MCF 10A (cell line): ENCODE measurements at regions not wholly inside any gene's neighbourhood (a gene's known extent, or its start where the extent isn't known, plus 50 kb on each side); places are given as distances from the start of the nearest gene placed in this dataset.
A peak's percentile ranks its signal among the peaks of the same experiment; 100 is the strongest.

Source experiments
- BruUV-seq: library from RNA; stranded (reverse); fragments of 400-500 nt; replicated peaks from 2 replicates; lab custom pipeline; 2021; lab: Mats Ljungman, UMichigan
- CTCF ChIA-PET: fragments of 300-600 bp; sonication (Branson Sonifier 250); formaldehyde crosslinking; extraction: SDS; loops from one replicate; lab custom pipeline; 2021; ENCODE audit warnings: antibody characterized with exemption, inconsistent platforms; lab: Yijun Ruan, JAX
- POLR2A ChIA-PET: fragments of 300-600, 350-650 bp; sonication (Branson Sonifier 250); formaldehyde crosslinking; extraction: SDS; loops from one replicate; lab custom pipeline; 2020; ENCODE audit warnings: antibody characterized with exemption, inconsistent platforms; lab: Yijun Ruan, JAX
- DNase-seq: peaks from one replicate; pipeline ENCODE4 v3.0.0-alpha.2; 2018; ENCODE audit not compliant: unreplicated experiment
- H3K27ac Mint-ChIP-seq: one replicate; pipeline ENCODE4 v1.8.0; 2022; ENCODE audit warnings: mild to moderate bottlenecking, low read depth, mixed read lengths; ENCODE audit not compliant: unreplicated experiment
- H3K27me3 Mint-ChIP-seq: one replicate; pipeline ENCODE4 v1.8.0; 2022; ENCODE audit warnings: mixed read lengths; ENCODE audit not compliant: insufficient read depth, unreplicated experiment
- H3K36me3 Mint-ChIP-seq: one replicate; pipeline ENCODE4 v1.8.0; 2022; ENCODE audit warnings: mild to moderate bottlenecking, moderate library complexity, mixed read lengths; ENCODE audit not compliant: insufficient read depth, unreplicated experiment
- H3K4me1 Mint-ChIP-seq: one replicate; pipeline ENCODE4 v1.8.0; 2022; ENCODE audit warnings: mixed read lengths; ENCODE audit not compliant: insufficient read depth, unreplicated experiment
- H3K4me3 Mint-ChIP-seq: one replicate; pipeline ENCODE4 v1.8.0; 2022; ENCODE audit warnings: mild to moderate bottlenecking, moderate library complexity, mixed read lengths; ENCODE audit not compliant: unreplicated experiment
- H3K9me3 Mint-ChIP-seq: one replicate; pipeline ENCODE4 v1.8.0; 2022; ENCODE audit warnings: mixed read lengths; ENCODE audit not compliant: unreplicated experiment
- intact Hi-C: fragments of 100-400 bp; cut with micrococcal nuclease; formaldehyde crosslinking; loops from 2 replicates; pipeline ENCODE4 v1.14.1; 2022
- TF ChIP-seq, protein P1 (sequence below): fragments of 200-600 bp; IDR thresholded peaks from one replicate; pipeline ENCODE4 v1.8.0; 2022; ENCODE audit warnings: antibody characterized with exemption, mild to moderate bottlenecking; ENCODE audit not compliant: unreplicated experiment

DNA sequence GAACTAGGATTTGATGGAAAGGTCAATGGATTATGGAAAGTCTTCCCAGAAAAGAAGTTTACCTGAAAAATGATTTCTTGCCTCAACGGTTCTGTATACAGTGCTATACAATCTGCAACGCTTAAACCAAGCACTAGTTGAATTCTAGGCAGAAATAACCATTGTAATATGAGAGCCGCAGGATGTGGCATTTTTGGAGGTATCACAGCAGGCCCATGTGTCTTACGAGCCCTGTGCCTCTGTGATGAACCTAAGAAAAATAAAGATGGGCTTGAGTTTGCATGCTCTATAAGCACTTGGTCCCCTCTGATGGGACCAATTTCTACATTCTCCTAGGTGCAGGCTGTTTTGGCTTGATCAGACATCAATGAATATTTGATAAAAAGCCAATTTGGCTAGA, 78.7 kb upstream of the RFC3 start:
- intact Hi-C loops: no loop called here

DNA sequence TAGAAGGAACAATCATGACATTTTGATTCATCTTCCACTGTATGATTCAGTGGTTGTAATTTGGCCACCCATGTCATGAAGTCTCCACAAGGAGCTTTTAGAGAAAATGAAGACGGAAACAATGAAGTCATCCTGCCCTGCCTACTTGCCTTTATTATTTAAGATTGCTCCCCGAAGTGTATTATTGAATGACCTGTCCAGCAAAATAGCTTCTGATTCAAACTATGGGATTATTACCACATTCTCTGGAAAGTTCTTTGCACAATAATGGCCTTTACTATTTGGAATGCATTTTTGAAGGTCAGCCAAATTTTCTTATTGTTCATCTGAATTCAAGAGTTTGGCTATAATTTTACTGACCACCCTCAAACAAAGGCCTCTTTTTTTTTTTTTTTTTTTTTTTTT, 77.8 kb upstream of the RFC3 start:
- TF ChIP-seq, protein P1, sequence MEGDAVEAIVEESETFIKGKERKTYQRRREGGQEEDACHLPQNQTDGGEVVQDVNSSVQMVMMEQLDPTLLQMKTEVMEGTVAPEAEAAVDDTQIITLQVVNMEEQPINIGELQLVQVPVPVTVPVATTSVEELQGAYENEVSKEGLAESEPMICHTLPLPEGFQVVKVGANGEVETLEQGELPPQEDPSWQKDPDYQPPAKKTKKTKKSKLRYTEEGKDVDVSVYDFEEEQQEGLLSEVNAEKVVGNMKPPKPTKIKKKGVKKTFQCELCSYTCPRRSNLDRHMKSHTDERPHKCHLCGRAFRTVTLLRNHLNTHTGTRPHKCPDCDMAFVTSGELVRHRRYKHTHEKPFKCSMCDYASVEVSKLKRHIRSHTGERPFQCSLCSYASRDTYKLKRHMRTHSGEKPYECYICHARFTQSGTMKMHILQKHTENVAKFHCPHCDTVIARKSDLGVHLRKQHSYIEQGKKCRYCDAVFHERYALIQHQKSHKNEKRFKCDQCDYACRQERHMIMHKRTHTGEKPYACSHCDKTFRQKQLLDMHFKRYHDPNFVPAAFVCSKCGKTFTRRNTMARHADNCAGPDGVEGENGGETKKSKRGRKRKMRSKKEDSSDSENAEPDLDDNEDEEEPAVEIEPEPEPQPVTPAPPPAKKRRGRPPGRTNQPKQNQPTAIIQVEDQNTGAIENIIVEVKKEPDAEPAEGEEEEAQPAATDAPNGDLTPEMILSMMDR: no peak
- Mint-ChIP-seq H3K4me1 (peaks cover 17% of the 10 kb centered on the region), H3K27me3 (no peaks in the 10 kb centered on the region), H3K27ac (no peak overlapping the region), H3K9me3 (no peaks in the 10 kb centered on the region), H3K36me3 (no peaks in the 10 kb centered on the region), H3K4me3 (no peak overlapping the region)
- CTCF ChIA-PET: interaction anchor here (1.0 kb wide), 2 partner anchors 16 to 17 kb away, joined by 3 to 4 read pairs; no protein-coding TSS in a partner anchor
- POLR2A ChIA-PET: interaction anchor here (0.6 kb wide), 1 partner anchor 665 kb away, joined by 3 read pairs; no protein-coding TSS in a partner anchor
- intact Hi-C loops: no loop called here
- BruUV-seq: no TSS peak
- DNase-seq: peak; percentile 31

More for the DNA sequence above, 78.7 kb upstream of the RFC3 start:
- no peak overlapping the region for H3K4me3 Mint-ChIP-seq
- H3K9me3 Mint-ChIP-seq: no peaks in the 10 kb centered on the region
- ChIA-PET CTCF (interaction anchor here (1.0 kb wide), 1 partner anchor 15 kb away, joined by 4 read pairs; no protein-coding TSS in a partner anchor), POLR2A (no interaction called here)
- H3K4me1 Mint-ChIP-seq: peaks cover 9% of the 10 kb centered on the region
- BruUV-seq: no TSS peak
- H3K27ac Mint-ChIP-seq: no peak overlapping the region
- H3K36me3 Mint-ChIP-seq: no peaks in the 10 kb centered on the region
- no peaks in the 10 kb centered on the region for H3K27me3 Mint-ChIP-seq
- no peak for DNase-seq
- TF ChIP-seq, protein P1: no peak

DNA sequence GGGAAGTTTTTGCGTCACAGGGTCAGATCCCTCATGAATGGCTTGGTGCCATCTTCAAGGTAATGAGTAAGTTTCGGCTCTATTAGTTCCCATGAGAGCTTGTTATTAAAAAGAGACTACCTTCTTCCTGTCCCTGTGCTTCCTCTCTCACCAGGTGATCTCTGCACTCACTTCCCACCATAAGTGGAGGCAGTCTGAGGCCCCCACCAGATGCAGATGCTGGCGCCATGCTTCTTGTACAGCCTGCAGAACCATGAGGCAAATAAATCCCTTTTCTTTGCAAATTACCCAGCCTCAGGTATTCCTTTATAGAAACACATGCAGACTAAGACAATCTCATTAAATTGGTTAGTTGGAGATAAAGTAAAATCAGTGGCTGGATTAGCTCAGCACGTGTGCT, 75.6 kb upstream of the RFC3 start:
- H3K4me1 Mint-ChIP-seq: peaks cover 25% of the 10 kb centered on the region
- BruUV-seq: no TSS peak
- intact Hi-C loops: no loop called here
- TF ChIP-seq, protein P1: no peak
- no peak for DNase-seq
- CTCF ChIA-PET: interaction anchor here (0.6 kb wide), 1 partner anchor 334 kb away, joined by 3 read pairs; no protein-coding TSS in a partner anchor
- POLR2A ChIA-PET: no interaction called here
- H3K9me3 Mint-ChIP-seq: no peaks in the 10 kb centered on the region
- H3K27me3 Mint-ChIP-seq: no peaks in the 10 kb centered on the region
- no peaks in the 10 kb centered on the region for H3K36me3 Mint-ChIP-seq
- H3K4me3 Mint-ChIP-seq: no peak overlapping the region
- no peak overlapping the region for H3K27ac Mint-ChIP-seq

DNA sequence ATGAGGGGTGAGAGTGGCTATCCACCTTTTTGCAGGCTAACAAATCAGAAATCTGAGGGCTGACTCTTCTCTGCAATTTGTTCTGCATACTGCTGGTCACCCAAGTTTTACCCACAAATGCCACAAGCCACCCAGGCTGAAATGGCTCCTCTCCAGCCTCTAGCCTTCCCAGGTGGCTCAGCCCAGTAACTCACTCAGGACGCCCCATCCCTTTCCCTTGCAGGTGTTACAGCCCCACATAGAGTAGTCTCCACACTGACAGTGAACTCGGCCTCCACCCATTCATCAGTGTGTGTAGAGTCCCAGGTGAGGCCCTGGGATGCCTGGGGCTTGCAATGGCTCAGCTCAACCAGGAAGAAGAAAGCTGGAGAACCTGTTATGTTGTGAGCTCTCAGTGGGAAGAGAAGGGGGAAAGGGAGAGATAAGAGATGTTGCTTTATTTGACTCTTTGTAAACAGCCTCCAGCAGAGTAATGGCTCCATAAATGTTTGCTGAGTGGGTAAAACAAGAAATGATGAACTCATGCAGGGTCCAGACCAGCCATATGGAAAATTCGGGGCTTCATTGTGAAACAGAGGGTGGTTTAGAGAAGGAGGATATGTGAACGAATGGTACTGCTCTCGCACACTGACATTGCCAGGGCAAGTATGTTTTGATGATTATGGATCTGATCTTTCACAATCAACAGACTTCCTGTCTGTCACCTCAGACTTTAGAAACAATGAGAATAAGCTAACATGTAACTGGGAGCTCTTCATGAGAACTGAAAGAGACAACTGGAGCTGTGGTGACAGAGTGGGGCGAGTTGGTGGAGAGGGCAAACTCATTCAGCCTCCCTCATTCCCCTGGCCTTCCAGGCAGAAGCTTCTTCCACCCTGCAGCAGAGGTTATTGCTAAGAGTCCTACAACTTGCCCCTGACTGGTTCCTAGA, 74.2 kb upstream of the RFC3 start:
- DNase-seq: no peak
- H3K9me3 Mint-ChIP-seq: no peaks in the 10 kb centered on the region
- H3K36me3 Mint-ChIP-seq: no peaks in the 10 kb centered on the region
- no peak overlapping the region for H3K4me3 Mint-ChIP-seq
- TF ChIP-seq, protein P1: no peak
- H3K27ac Mint-ChIP-seq: peak overlapping the region; percentile 50
- BruUV-seq: no TSS peak
- no peaks in the 10 kb centered on the region for H3K27me3 Mint-ChIP-seq
- ChIA-PET CTCF (interaction anchor here (0.6 kb wide), 1 partner anchor 13 kb away, joined by 4 read pairs; no protein-coding TSS in a partner anchor), POLR2A (no interaction called here)
- intact Hi-C loops: no loop called here
- H3K4me1 Mint-ChIP-seq: peaks cover 25% of the 10 kb centered on the region
